Body of pancreas (tissue), 4 donors: ENCODE measurements at regions not wholly inside any gene's neighbourhood (a gene's known extent, or its start where the extent isn't known, plus 50 kb on each side); places are given as distances from the start of the nearest gene placed in this dataset.

Experiments used
- CTCF ChIP-seq, 7 experiments: fragments of 450-650 bp in 4 of 7; fragments of 200-600 bp in 3 of 7; sonication (generic) in 3 of 7; IDR thresholded peaks; one replicate each; pipeline ENCODE4 v1.5.1; 2016 to 2019; ENCODE audit warnings: antibody characterized with exemption in 7 of 7
- POLR2A ChIP-seq, 3 donors: fragments of 450-650 bp; IDR thresholded peaks; one replicate each; pipeline ENCODE4 v1.6.1; 2016; ENCODE audit warnings: antibody characterized with exemption in 3 of 3, mild to moderate bottlenecking in 2 of 3

GRCh38 chr7:18081617-18082016 lies 54.0 kb upstream of the PRPS1L1 start:
- TF ChIP-seq CTCF (IDR thresholded peaks at IDR 0.05) (no peak), POLR2A (IDR thresholded peaks at IDR 0.05) (no peak)
